Choroid plexus epithelial cell (primary cell): ENCODE measurements at regions not wholly inside any gene's neighbourhood (a gene's known extent, or its start where the extent isn't known, plus 50 kb on each side); places are given as distances from the start of the nearest gene placed in this dataset.

ENCODE experiments used
- DNase-seq: peaks from one replicate; pipeline ENCODE4 v3.0.0-alpha.2; 2010; ENCODE audit warnings: low read depth
- H3K4me3 ChIP-seq: 2 replicates; pipeline ENCODE4 v1.5.1; 2011; ENCODE audit warnings: low read depth, mild to moderate bottlenecking, control low read depth, low read length, moderate library complexity
- CTCF ChIP-seq: conservative IDR thresholded peaks from 2 replicates; pipeline ENCODE4 v1.5.1; 2011; ENCODE audit warnings: low read depth, mild to moderate bottlenecking, control low read depth, inconsistent platforms, low read length, moderate library complexity

GRCh38 chr1:78247079-78247478 lies 201.3 kb downstream of the GIPC2 start:
- H3K4me3 ChIP-seq = no peak overlapping the region
- no peak for DNase-seq
- TF ChIP-seq CTCF = no peak

GRCh38 chr1:78250201-78250600 lies 204.4 kb downstream of the GIPC2 start:
- DNase-seq = peak; percentile 30
- H3K4me3 ChIP-seq = no peak overlapping the region
- no peak for TF ChIP-seq CTCF

- no peak overlapping the region for H3K4me3 ChIP-seq
- TF ChIP-seq CTCF = no peak
- peak; percentile 31 for DNase-seq
These were observed 208.8 kb downstream of the GIPC2 start for GRCh38 chr1:78254517-78254916.

- TF ChIP-seq CTCF = no peak
- DNase-seq = peak; percentile 22
- no peak overlapping the region for H3K4me3 ChIP-seq
These were observed 209.6 kb downstream of the GIPC2 start for GRCh38 chr1:78255383-78255782.

- no peak for TF ChIP-seq CTCF
- DNase-seq = no peak
- H3K4me3 ChIP-seq = no peak overlapping the region
These were observed 210.1 kb downstream of the GIPC2 start for GRCh38 chr1:78255846-78256245.

- H3K4me3 ChIP-seq = no peak overlapping the region
- TF ChIP-seq CTCF = no peak
- no peak for DNase-seq
These were observed 217.7 kb downstream of the GIPC2 start for GRCh38 chr1:78263459-78263858.

- no peak overlapping the region for H3K4me3 ChIP-seq
These were observed 218.2 kb downstream of the GIPC2 start for GRCh38 chr1:78263946-78264345.

More at GRCh38 chr1:78263946-78264345, 218.2 kb downstream of the GIPC2 start:
- DNase-seq = no peak
- no peak for TF ChIP-seq CTCF
